ENCODE measurements at regions not wholly inside any gene's neighbourhood (a gene's known extent, or its start where the extent isn't known, plus 50 kb on each side); places are given as distances from the start of the nearest gene placed in this dataset.
"Not testable (repeated sequence)": the region's sequence is repeated elsewhere in the genome, so short reads cannot be mapped to it uniquely, and the experiment has no call there.

DNA sequence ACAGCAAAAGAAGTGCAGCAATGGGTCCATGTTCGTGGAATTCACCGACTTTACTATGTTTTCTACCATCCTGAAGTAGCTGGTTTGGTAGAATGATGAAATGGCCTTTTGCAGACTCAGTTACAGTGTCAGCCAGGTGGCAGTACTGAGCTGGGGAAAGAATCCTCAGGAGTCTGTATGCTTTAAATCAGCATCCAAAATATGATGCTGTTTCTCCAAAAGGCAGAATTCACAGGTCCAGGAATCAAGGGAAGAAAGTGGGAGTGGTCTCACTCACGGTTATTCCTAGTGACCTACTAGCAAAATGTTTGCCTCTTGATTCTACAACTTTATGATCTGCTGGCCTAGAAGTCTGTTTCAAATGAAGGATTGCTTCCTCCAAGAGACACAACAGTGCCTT lies 287.1 kb downstream of the SPATA31A6 start:
- DNase-seq (ENCODE audit: insufficient read length); FAIRE-seq: not testable (repeated sequence)

DNA sequence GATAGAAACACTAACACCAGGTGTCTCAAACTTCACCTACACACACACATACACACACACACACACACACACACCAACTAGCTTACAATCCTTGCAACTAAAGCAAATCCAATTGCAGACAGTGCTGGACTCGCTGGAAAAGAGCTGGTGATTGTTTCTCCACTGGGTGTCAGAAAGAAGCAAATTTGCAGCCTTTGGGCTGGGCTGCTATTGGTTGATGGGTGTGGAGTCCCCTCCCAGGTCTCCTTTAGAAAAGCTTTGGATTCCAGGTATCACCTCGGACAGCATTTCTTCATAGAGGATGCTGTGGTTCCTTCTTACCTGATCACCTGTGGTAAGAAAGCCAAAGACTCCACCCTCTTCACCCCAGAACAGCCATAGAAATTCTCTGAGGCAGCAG lies 307.5 kb downstream of the SPATA31A6 start:
- FAIRE-seq; DNase-seq (ENCODE audit: insufficient read length): not testable (repeated sequence)

DNA sequence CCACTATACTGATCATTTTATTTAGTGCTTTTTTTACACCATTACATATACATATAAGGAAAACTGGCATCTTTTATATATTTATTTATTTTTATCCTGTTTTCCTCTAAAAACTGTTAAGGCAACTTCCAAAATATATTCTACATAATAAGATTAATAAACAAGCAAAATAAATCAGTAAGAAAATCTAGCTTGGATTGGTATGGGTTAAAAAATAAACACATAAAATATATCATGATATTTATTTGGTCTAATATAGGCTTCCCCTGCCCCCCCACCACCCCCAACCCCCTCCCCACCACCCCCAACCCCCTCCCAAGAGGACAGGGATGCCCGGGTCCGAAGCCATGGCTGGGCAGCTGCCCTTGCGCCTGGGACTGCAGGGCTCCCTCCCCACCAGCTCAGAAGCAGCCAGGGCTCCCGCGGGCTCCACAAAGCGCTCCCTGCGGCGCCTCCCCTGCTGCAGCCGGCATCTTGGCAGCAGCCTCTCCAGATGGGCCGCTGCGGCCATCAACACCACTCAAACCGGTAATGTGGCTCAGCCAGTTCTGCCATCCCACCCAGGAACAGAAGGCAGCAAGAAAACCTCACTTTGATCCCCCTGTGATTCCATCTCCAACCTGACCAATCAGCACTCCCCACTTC lies 319.3 kb downstream of the SPATA31A6 start:
- not testable (repeated sequence) for DNase-seq (ENCODE audit: insufficient read length); FAIRE-seq

DNA sequence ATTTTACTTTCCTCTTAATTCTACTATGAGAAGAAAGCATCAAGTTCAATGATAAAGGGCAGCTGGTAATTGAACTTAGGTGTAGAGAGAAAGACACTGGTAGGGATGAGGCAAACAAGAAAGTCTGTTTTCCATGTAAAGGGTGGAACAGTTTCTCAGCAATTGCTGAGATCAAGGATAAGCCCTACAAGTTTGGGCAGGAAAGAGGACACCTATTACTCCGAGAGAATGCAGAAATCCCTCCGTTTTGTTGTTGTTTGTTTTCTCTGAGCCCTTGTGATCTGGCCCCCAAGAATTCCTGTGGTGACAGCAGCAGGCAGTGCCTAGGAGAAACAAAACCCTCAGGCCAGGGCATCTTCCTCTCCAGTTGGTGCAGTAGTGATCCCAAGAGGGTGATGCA lies 324.7 kb downstream of the SPATA31A6 start:
- FAIRE-seq: not testable (repeated sequence)

DNA sequence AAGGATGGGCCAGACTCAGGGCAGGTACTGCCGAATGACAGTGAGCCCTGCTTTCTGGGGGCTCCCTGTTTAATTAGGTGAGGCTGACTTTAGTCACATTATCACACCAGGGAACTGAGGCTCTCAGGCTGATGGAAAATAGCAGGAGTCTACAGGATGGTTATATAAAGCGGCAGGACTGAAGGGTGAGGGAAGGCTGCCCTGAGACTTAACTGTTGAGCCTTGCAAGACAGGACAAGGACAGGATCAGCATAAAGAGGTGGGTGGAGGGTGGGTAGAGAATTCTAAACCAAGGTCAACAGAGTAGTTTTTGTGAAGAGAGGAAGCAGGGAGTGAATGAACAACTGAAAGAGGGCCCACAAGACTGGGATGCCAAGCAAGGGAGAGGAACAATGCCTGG lies 330.1 kb downstream of the SPATA31A6 start:
- not testable (repeated sequence) for FAIRE-seq; DNase-seq (ENCODE audit: insufficient read length)

More for the DNA sequence above, 324.7 kb downstream of the SPATA31A6 start:
- DNase-seq (ENCODE audit: insufficient read length): not testable (repeated sequence)

DNA sequence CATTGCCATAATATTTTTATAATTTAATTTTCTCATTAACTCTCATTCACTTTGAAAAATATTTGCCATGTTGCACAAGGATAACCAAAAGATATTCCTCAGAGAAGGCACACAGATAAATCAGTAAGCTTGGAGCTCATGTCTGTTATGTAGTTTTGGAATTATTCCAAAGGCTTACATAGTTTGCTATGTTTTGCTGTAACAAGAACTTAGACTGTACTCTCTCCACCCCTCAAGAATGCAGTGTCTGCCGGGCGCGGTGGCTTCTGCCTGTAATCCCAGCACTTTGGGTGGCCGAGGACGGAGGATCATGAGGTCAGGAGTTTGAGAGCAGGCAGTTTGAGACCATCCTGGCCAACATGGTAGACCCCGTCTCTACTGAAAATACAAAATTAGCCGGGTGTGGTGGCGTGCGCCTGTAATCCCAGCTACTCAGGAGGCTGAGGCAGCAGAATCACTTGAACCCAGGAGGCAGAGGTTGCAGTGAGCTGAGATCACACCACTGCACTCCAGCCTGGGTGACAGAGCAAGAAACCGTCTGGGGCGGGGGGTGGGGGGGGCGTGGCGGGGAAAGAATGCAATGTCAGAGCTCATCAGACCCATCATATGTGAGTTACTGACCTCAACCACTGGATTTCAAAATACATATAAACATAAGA lies 351.0 kb downstream of the SPATA31A6 start:
- not testable (repeated sequence) for FAIRE-seq; DNase-seq (ENCODE audit: insufficient read length)

DNA sequence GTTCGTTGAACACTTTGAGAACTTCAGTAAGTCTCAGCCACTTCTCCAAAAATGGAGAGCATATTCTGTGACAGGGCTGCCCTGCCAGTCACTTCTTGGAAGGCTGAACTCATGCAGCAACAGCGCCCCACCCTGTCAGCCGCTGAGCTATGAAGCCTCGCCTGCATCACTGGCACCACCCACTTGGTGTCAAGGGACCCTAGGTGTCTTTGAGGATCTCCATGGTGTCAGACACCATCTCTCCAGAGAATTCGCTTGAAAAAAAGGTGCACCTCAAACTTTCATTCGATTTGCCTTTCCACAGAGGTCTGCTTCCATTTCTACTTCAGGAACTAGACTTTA lies 351.5 kb downstream of the SPATA31A6 start:
- not testable (repeated sequence) for DNase-seq (ENCODE audit: insufficient read length); FAIRE-seq

DNA sequence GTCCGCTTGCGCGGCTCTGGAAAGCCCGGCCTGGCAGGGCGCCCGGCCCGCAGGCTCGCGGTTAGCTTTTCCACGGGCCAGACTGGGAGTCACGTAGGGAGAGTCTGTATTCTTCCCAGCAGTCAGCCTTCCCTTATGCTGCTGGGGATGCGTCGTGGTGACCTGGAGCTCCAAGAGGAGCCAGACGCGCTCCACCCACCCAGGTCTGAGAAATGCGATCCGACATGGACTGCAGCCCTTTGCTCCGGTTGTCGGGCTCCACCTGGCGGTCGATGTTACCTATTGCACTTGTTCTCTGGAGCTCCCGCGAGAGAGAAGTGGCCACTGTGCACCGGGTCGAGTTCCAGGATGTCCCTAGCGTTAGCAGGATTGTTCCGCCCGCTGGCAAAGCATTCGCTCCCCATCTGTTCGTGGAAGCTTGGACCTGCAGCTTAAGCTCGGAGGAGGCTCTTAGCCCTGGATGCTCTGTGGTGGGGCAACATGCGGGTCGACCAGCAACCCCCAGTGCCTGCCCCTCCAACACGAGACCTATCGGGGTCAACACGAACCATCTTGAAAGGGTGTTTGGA lies 367.4 kb downstream of the SPATA31A6 start:
- peak; percentile 90 for FAIRE-seq
- DNase-seq (ENCODE audit: insufficient read length): not testable (repeated sequence)

DNA sequence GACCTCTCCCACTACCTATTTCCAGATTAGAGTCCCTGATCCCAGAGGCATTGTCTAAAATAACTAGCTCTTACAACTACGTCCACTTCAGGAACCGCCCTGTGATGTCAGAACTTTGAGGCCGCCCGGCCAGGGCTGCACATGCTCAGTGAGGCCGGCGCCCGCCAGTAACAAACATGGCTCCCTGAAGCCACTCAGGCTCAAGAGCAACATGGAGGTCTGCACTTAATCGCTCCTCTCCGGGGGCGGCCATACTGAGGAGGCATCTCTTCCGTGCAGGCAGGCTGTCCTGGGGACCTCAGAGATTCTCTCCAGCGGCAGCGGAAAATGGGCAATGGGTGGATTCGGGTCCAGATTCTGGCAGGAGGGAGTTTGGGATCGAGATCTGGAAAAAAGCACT lies 385.1 kb downstream of the SPATA31A6 start:
- not testable (repeated sequence) for DNase-seq (ENCODE audit: insufficient read length); FAIRE-seq

DNA sequence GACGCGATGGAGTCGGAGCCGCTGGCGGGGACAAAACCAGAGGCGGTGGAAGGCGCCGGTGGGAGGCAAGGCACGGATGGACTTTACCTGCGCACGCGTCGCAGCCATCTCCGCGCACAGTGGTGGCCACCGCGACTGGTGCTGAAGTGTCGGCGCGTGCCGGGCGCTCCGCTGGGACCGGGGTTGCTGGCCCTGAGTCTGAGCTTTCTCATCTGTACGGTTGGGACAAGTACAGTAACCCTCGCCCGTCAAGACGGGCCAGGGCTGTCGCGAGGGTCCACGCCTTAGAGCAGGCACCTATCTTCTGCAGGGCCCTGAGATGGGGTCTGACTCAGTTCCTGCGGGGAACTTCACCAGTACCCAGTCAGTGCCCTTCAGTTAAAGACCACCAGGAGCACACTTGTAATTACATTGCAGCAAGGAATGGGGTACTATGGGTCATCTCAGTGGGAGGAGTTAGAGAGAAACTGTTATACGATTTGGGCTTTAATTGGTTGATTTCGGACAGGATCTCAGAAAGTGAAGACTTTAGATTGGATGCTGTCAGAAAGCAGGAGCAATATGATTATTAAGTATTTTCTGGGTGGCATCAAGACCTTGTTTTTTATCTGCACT lies 385.6 kb downstream of the SPATA31A6 start:
- FAIRE-seq: peak; percentile 65
- not testable (repeated sequence) for DNase-seq (ENCODE audit: insufficient read length)

DNA sequence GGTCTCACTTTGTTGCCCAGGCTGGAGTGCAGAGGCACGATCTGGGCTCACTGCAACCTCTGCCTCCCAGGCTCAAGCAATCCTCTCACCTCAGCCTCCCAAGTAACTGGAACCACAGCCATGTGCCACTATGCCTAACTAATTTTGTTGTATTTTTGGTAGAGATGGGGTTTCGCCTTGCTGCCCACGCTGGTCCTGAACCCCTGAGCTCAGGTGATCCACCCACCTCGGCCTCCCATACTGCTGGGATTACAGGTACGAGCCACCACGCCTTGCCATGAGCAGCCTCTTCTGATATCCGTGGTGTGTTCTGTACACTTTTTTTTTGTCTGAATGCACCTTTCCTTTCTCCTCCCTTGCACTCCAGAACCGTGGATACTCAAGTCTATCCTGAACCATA lies 394.4 kb downstream of the SPATA31A6 start:
- not testable (repeated sequence) for DNase-seq (ENCODE audit: insufficient read length); FAIRE-seq

Measured in GM12892 (cell line).